Central memory CD4-positive, alpha-beta T cell (primary cell): ENCODE measurements at regions not wholly inside any gene's neighbourhood (a gene's known extent, or its start where the extent isn't known, plus 50 kb on each side); places are given as distances from the start of the nearest gene placed in this dataset.
"Not testable (repeated sequence)": the region's sequence is repeated elsewhere in the genome, so short reads cannot be mapped to it uniquely, and the experiment has no call there.

Experiments used
- DNase-seq: peaks from one replicate; pipeline ENCODE4 v3.0.0; 2022

- DNase-seq: no peak
Measured at GRCh38 chr3:40864146-40864782, 335.0 kb upstream of the CTNNB1 start.

GRCh38 chr3:40864915-40865314 lies 334.4 kb upstream of the CTNNB1 start:
- no peak for DNase-seq

- DNase-seq: no peak
Measured at GRCh38 chr3:40867797-40868196, 331.5 kb upstream of the CTNNB1 start.

- no peak for DNase-seq
Measured at GRCh38 chr3:40869013-40869412, 330.3 kb upstream of the CTNNB1 start.

- no peak for DNase-seq
Measured at GRCh38 chr3:40869939-40870338, 329.4 kb upstream of the CTNNB1 start.

DNA sequence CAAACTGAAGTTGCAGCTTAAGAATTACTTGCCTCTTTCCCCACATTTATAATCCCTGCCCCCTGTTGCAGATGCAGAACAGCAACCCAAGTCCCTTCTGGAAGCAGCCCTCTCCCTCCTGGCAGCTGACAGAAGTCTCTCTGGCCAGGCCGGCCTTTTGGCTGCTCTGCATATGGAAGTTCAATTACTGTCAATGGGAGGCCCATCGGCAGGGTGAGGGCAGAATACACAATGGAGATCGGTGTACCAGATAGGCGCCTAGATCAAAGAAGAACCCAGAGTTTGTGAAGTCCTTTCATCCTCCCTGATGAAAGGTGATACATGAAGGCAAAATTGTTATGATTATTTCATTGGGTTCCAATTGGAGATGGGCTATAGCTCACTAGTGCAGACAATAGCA lies 327.9 kb upstream of the CTNNB1 start:
- DNase-seq: no peak

DNA sequence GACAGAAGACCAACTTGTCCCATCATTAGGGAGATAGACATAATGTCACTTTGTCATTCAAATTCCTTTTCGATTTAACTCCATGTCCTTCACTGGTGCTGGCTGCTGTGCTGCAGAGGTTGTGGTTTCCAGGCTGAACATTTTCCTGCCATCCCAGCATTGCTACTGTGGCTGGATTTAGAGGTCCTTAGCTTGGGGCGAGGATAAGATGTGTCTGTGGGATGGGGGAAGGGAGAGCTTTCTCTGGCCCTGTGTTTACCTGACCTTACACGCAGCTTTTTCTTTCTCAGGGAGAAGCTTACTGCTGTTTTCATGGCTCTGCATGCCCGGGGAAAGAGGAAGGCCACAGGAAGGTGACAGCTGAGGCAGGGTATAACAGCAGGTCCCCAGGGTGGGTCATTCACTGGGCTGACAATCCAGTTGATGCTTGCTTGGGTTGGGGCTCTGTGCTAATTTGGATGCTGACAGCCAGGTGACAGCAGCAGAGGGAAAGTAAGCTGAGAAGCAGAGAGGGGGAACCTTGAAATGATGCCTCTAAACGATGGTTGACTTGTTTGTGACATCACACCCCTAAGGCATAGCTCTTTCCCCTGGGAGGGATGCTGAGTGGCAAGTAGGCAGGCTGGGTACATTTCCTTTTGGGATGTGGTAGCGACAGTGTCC lies 326.9 kb upstream of the CTNNB1 start:
- no peak for DNase-seq

DNA sequence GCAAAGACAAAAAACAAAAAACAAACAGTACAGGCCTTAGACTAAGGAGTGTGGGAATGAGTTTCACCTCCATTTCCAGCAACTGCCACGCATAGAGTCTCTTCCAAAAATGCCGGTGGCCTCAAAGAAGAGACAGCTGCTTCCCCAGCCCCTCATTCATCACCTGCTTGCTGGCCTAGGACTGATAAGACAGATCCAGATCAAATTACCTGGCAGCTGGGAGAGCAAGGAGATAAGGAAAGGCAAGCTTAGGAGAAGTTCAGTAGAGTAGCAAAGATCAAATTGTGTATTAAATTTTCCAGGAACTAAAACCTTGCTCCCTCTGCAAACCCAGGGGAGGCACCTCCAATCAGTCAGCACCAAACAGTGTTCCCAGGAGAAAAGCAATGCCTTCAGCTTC lies 325.8 kb upstream of the CTNNB1 start:
- no peak for DNase-seq

- no peak for DNase-seq
Measured at GRCh38 chr3:40873934-40874699, 325.2 kb upstream of the CTNNB1 start.

- no peak for DNase-seq
Measured at GRCh38 chr3:40875581-40875980, 323.7 kb upstream of the CTNNB1 start.

- no peak for DNase-seq
Measured at GRCh38 chr3:40876009-40876408, 323.3 kb upstream of the CTNNB1 start.

GRCh38 chr3:40876496-40876895 lies 322.8 kb upstream of the CTNNB1 start:
- no peak for DNase-seq

GRCh38 chr3:40877631-40878463 lies 321.5 kb upstream of the CTNNB1 start:
- DNase-seq: no peak

- DNase-seq: no peak
Measured at GRCh38 chr3:40878464-40878905, 320.8 kb upstream of the CTNNB1 start.

- no peak for DNase-seq
Measured at GRCh38 chr3:40885430-40885829, 313.9 kb upstream of the CTNNB1 start.

GRCh38 chr3:40886660-40887425 lies 312.5 kb upstream of the CTNNB1 start:
- no peak for DNase-seq

GRCh38 chr3:40891186-40891585 lies 308.1 kb upstream of the CTNNB1 start:
- no peak for DNase-seq

DNA sequence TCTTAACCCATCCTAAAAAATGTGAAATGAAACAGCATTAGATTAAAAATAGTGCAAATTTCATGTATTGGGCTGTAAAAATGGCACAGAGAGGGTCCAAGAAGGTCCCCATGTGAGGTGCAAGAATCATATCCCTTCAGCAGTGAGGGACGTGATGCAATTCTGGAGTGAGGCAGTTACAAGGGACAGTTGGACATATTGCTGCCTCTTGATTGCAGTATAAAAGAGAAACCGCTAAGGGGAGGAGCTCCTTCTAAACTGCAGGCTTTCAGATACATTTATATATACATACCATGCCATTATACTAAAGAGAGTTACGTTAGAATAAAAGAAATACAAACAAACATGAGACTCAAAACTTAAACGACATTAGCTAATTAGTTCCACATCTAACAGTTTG lies 304.2 kb upstream of the CTNNB1 start:
- DNase-seq: no peak

- DNase-seq: no peak
Measured at GRCh38 chr3:40899286-40899712, 300.0 kb upstream of the CTNNB1 start.

DNA sequence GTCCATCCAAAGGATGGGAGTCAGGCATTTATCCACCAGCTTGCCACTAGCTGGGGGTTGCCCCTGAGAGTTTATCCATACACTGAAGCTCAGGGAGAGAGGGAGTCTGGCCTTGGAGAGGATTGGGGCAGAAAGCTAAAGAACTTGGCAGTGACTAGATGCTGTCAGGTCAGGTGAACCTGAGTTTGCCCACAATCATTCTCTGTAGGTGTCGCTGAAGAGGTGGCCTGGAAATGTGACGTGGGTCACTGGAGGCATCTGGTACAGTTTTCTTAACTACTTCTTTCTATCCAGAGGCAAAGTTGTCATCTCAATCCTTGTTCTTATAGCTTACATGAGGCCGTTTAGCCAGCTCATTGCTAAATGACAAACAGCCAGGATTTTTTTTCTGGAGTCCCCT lies 298.0 kb upstream of the CTNNB1 start:
- DNase-seq: no peak

DNA sequence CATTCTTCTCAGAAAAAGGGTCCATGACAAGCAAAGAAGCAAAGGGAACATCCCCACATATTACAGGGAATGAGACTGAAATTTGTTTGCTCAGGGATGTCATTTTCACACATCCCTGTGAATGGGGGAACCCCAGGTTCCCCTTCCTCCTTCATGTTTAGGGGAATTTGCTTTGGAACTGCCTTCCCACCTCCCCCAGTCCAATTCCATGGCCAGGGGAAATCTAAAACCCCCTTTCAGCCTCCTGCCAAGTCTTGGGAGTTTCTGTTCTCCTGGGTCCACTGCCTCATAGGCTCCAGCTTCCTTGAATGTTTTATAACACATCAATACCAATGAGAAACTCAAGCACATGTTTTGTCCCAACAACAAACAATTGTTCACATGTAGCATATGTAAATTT lies 297.5 kb upstream of the CTNNB1 start:
- DNase-seq: no peak

DNA sequence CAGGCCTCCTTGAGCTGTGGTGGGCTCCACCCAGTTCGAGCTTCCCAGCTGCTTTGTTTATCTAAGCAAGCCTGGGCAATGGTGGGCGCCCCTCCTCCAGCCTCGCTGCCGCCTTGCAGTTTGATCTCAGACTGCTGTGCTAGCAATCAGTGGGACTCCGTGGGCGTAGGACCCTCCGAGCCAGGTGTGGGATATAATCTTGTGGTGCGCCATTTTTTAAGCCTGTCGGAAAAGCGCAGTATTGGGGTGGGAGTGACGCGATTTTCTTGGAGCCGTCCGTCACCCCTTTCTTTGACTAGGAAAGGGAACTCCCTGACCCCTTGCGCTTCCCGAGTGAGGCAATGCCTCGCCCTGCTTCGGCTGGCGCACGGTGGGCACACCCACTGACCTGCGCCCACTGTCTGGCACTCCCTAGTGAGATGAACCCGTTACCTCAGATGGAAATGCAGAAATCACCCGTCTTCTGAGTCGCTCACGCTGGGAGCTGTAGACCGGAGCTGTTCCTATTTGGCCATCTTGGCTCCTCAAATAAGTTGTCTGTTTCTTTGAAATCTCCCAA lies 291.3 kb upstream of the CTNNB1 start:
- DNase-seq: not testable (repeated sequence)
